Heart right ventricle (tissue), 16 donors: ENCODE measurements at regions not wholly inside any gene's neighbourhood (a gene's known extent, or its start where the extent isn't known, plus 50 kb on each side); places are given as distances from the start of the nearest gene placed in this dataset.

Source experiments
- ATAC-seq, 8 donors: fragments of 200-7000 bp; cut with Tn5 transposase; one replicate each; pipeline ENCODE4 v1.9.1; 2020; ENCODE audit warnings: mild to moderate bottlenecking in 8 of 8, moderate library complexity in 8 of 8, moderate number of reproducible peaks in 1 of 8
- DNase-seq, 2 donors: peaks; one replicate each; pipeline ENCODE4 v3.0.0-alpha.2; 2020
- H3K27ac ChIP-seq, 10 donors: fragments of 200-600 bp; sonication (generic) in 2 of 10; one replicate each; pipeline versions ENCODE4 v1.5.0 to v1.8.0; 2020 to 2022; ENCODE audit warnings: mild to moderate bottlenecking in 3 of 10
- H3K27me3 ChIP-seq, 7 donors: fragments of 200-600 bp; one replicate each; pipeline ENCODE4 v1.8.0; 2021 to 2022; ENCODE audit warnings: mild to moderate bottlenecking in 2 of 7
- H3K36me3 ChIP-seq, 9 donors: fragments of 200-600 bp; sonication (generic) in 1 of 9; one replicate each; pipeline versions ENCODE4 v1.5.0 to v1.8.0; 2020 to 2022; ENCODE audit warnings: mild to moderate bottlenecking in 2 of 9
- H3K4me1 ChIP-seq, 9 donors: fragments of 200-600 bp; sonication (generic) in 1 of 9; one replicate each; pipeline versions ENCODE4 v1.5.0 to v1.8.0; 2020 to 2022; ENCODE audit warnings: mild to moderate bottlenecking in 4 of 9
- H3K4me3 ChIP-seq, 10 donors: fragments of 200-600 bp; sonication (generic) in 2 of 10; one replicate each; pipeline versions ENCODE4 v1.5.0 to v1.8.0; 2020 to 2022; ENCODE audit warnings: mild to moderate bottlenecking in 7 of 10, moderate library complexity in 2 of 10
- H3K9me3 ChIP-seq, 11 donors: fragments of 200-600 bp in 10 of 11; sonication (generic) in 2 of 11; one replicate each; pipeline versions ENCODE4 v1.5.0 to v1.8.0; 2013 to 2022; ENCODE audit warnings: mild to moderate bottlenecking in 2 of 11, control low read depth in 1 of 11, moderate library complexity in 1 of 11
- WGBS, 2 donors: extraction: QIAGEN DNeasy Blood & Tissue Kit; methylation state at CpG; one replicate each; pipeline ENCODE4 v1.1.7; 2013; ENCODE audit warnings: inconsistent platforms in 1 of 2; 5-methylcytosine and 5-hydroxymethylcytosine counted together
- intact Hi-C, 10 donors: fragments of 100-400 bp; cut with DNase I; formaldehyde crosslinking; loops; one replicate each; pipeline versions ENCODE4 v1.11.1 to v1.14.2; 2022
- TF ChIP-seq, protein P1 (sequence below), 9 donors: fragments of 200-600 bp; sonication (generic) in 2 of 9; IDR thresholded peaks; one replicate each; pipeline versions ENCODE4 v1.5.0 to v1.8.0; 2021 to 2022; ENCODE audit warnings: antibody characterized with exemption in 9 of 9, mild to moderate bottlenecking in 5 of 9, moderate library complexity in 1 of 9
- donor health status: Arrhythmogenic right ventricular cardiomyopathy.
- donor health status: ischemic (EF 13 %, LVEDD 7.1; RV severe dilation, severe dysfunction).
- donor health status: healthy with polysubstance abuse.
- donor health status: DM: no; HTN: yes; CAD: no.
- donor health status: DM: no; HTN: no; CAD: no.
- donor health status: ischemic (EF 25% LVEDD 6.9; RV normal size, moderate dysfunction).
- donor health status: ischemic (EF 25% LVEDD 5.7; RV mildly dilated, moderate dysfunction).
- donor health status: healthy.
- donor health status: DM: yes; HTN: yes; CAD: no.
- donor health status: Ischemic cardiomyopathy.
- donor health status: ischemic (EF 35%, LVEDD 5.7; RV mildly dilated, moderate dysfunction).
- donor health status: nonischemic (EF 11% LVEDD 7.7; RV severe dilation, severe dysfunction).
- donor health status: DM: yes; HTN: yes; CAD: no.
- donor health status: PGD.
- donor health status: ischemic (EF 29% LVEDD 5.4; RV normal size, mild dysfunction).
- donor health status: nonischemic (EF 23%, LVEDD 6.1; RV moderate dilation, normal function).

DNA sequence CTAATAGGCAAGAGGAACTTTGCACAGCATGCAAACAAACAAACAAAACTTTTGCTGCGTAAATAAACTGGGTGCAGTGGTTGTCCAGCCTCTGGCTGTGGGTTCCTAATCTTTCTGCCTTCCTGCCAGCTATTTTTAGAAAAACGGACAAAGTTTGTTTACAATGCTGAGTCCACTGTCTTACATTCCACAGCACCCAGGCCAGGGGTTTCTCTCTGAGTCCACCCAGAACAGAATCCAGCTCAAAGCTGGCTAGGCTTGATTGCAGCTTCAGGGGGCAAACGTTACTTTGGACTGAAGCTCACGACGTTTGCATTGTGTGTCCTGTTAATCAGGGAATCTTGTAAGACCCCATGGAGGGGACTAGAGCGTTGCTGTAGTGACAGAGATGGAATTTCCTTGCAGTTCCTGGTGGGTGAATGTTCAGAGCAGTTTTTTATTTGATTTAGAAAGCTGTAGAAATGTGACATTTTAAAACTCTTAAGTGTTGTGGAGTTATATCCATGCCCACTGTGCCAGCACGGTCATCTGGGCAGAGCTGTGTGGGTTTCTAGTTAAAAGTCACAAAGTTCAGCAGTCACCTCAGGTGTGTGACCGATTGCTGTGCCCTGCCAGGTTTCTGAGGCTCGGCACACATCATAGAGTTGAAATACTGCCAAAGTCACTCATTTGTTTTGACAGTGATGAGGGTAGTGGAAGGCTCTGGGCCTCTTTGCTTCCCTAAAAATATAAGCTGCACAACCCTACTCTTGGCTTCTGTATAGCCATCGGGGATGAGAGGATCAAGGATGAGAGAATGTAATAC is 247.0 kb downstream of the STK31 start:
- Histone ChIP-seq H3K4me3 (no peak overlapping the region), H3K4me1 (no peaks in the 10 kb centered on the region), H3K9me3 (peaks cover 0 to 27% (median 0%) of the 10 kb centered on the region in 11 donors), H3K36me3 (no peaks in the 10 kb centered on the region), H3K27ac (no peak overlapping the region), H3K27me3 (no peaks in the 10 kb centered on the region)
- 29% methylated on average over 10 of the region's 10 CpGs for WGBS, 2 donors
- intact Hi-C loops, result no loop called here
- ATAC-seq (no peak), DNase-seq (no peak)
- TF ChIP-seq, protein P1, sequence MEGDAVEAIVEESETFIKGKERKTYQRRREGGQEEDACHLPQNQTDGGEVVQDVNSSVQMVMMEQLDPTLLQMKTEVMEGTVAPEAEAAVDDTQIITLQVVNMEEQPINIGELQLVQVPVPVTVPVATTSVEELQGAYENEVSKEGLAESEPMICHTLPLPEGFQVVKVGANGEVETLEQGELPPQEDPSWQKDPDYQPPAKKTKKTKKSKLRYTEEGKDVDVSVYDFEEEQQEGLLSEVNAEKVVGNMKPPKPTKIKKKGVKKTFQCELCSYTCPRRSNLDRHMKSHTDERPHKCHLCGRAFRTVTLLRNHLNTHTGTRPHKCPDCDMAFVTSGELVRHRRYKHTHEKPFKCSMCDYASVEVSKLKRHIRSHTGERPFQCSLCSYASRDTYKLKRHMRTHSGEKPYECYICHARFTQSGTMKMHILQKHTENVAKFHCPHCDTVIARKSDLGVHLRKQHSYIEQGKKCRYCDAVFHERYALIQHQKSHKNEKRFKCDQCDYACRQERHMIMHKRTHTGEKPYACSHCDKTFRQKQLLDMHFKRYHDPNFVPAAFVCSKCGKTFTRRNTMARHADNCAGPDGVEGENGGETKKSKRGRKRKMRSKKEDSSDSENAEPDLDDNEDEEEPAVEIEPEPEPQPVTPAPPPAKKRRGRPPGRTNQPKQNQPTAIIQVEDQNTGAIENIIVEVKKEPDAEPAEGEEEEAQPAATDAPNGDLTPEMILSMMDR (IDR thresholded peaks at IDR 0.05), result no peak

DNA sequence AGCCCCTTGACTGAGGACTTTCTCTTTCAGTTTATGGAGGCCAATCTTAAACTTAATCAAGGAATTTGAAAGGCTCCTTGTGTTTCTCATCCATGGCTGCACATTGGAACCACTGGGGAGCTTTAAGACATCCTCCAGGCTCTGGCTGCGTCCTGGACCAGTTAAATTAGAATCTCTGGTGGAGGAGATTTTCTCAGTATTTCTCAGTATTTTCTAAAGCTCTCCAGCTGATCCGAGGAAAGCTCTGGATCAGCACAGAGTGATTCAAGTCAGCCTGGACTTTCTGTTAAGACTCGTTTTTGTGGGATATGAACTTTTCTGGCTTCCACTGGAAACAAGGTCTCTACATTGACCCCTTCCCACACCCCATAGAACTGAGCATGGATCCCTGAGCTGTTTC is 249.8 kb downstream of the STK31 start:
- WGBS, 2 donors, result 56 to 65% methylated on average over 3 of the region's 3 CpGs

DNA sequence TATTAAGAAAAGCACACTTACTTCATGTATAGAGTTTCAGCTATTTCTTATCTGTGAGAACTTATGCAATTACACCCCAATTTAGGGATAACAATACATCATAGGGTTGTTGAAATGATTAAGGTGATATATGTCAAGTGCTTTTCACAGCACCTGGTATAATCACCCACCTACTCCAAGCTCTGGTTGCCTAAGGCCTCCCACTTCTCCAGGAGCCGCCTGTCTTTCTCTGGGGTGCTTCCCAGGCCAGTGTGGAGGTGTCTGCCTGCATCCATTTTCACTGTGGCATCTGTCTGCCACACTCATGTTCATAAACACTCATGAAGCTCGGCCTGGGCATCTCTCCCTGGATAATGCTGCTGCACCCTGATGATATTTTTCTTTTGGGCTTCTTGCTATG is 250.3 kb downstream of the STK31 start:
- TF ChIP-seq, protein P1 (IDR thresholded peaks at IDR 0.05), result no peak
- peaks cover 0 to 4% (median 0%) of the 10 kb centered on the region in 11 donors for H3K9me3 ChIP-seq
- ATAC-seq (no peak), DNase-seq (no peak)
- no peak overlapping the region for H3K4me3 ChIP-seq
- no peak overlapping the region for H3K27ac ChIP-seq
- no peaks in the 10 kb centered on the region for H3K4me1 ChIP-seq
- WGBS, 2 donors, result 58 to 70% methylated on average over 2 of the region's 2 CpGs
- H3K36me3 ChIP-seq, result no peaks in the 10 kb centered on the region
- no peaks in the 10 kb centered on the region for H3K27me3 ChIP-seq
- intact Hi-C loops, result no loop called here

More for the DNA sequence above, 249.8 kb downstream of the STK31 start:
- Histone ChIP-seq H3K4me1 (no peaks in the 10 kb centered on the region), H3K4me3 (no peak overlapping the region), H3K27ac (no peak overlapping the region), H3K9me3 (peaks cover 0 to 9% (median 0%) of the 10 kb centered on the region in 11 donors), H3K27me3 (no peaks in the 10 kb centered on the region), H3K36me3 (no peaks in the 10 kb centered on the region)
- TF ChIP-seq, protein P1 (IDR thresholded peaks at IDR 0.05), result no peak
- intact Hi-C loops, result no loop called here
- no peak for ATAC-seq
- DNase-seq, result no peak

DNA sequence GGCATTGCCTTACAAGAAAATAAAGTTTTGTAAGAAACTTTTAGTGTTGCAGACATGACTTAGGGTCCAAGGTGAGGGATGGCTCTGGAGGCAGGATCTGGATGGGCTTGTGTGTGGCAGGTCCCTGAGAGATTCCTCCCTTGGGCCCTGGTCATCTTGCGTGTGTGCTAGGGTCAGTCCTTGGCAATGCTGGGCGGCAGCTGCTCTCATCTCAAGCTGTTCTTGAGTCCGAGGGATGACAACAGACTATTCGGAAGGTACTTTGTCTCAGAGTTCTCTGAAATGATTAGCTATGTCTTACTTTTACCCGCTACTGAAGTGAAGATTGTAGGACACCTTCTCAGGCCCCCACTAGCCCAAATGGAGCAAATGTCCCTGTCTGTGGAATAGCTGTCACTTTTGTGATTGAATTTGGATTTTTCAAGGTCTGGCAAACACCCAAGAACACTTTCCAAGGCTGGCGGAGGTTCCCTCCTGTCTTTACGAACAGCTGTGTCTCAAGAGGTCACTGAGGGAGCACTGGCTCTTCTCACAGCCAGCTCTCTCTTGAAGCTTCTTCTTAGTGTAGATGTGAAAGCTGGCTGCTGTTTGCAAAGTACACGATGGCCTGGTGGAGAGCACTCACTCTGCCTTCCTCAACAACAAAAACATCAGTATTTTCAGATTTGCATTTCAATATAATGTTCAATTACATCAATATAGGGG is 253.6 kb downstream of the STK31 start:
- Histone ChIP-seq H3K27me3 (peaks cover 0 to 3% (median 0%) of the 10 kb centered on the region in 7 donors), H3K4me3 (no peak overlapping the region), H3K27ac (no peak overlapping the region), H3K4me1 (no peaks in the 10 kb centered on the region), H3K9me3 (no peaks in the 10 kb centered on the region), H3K36me3 (no peaks in the 10 kb centered on the region)
- 57 to 63% methylated on average over 8 of the region's 8 CpGs for WGBS, 2 donors
- DNase-seq (no peak), ATAC-seq (no peak)
- TF ChIP-seq, protein P1 (IDR thresholded peaks at IDR 0.05), result no peak
- intact Hi-C loops, result no loop called here
